Endothelial cell of umbilical vein (primary cell): ENCODE measurements at regions not wholly inside any gene's neighbourhood (a gene's known extent, or its start where the extent isn't known, plus 50 kb on each side); places are given as distances from the start of the nearest gene placed in this dataset.

Source experiments
- EZH2 ChIP-seq: IDR thresholded peaks from 2 replicates; pipeline ENCODE4 v1.6.1; 2012; ENCODE audit warnings: borderline replicate concordance, low read depth, mild to moderate bottlenecking, moderate library complexity, low read length, inconsistent platforms; ENCODE audit not compliant: severe bottlenecking
- MYC ChIP-seq: IDR thresholded peaks from one replicate; pipeline ENCODE4 v1.6.1; 2011; ENCODE audit warnings: mild to moderate bottlenecking, low read depth, low read length
- POLR2A ChIP-seq: IDR thresholded peaks from 2 replicates; pipeline ENCODE4 v1.6.1; 2012; ENCODE audit warnings: low read depth, mild to moderate bottlenecking, control low read depth, low read length
- POLR2AphosphoS5 ChIP-seq: IDR thresholded peaks from 2 replicates; pipeline ENCODE4 v1.6.1; 2012; ENCODE audit warnings: low read depth, mild to moderate bottlenecking, control low read depth, low read length, moderate library complexity; ENCODE audit not compliant: insufficient read depth
- TF ChIP-seq, protein P1 (sequence below), 2 donors: IDR thresholded peaks; 1 replicate in 1 of 2; 2 replicates in 1 of 2; pipeline ENCODE4 v1.5.1; 2011; ENCODE audit warnings: low read length in 2 of 2, mild to moderate bottlenecking in 2 of 2, moderate library complexity in 2 of 2, control low read depth in 1 of 2, inconsistent platforms in 1 of 2, low read depth in 1 of 2; ENCODE audit not compliant: insufficient read depth in 1 of 2; ENCODE audit errors: extremely low read depth in 1 of 2

DNA sequence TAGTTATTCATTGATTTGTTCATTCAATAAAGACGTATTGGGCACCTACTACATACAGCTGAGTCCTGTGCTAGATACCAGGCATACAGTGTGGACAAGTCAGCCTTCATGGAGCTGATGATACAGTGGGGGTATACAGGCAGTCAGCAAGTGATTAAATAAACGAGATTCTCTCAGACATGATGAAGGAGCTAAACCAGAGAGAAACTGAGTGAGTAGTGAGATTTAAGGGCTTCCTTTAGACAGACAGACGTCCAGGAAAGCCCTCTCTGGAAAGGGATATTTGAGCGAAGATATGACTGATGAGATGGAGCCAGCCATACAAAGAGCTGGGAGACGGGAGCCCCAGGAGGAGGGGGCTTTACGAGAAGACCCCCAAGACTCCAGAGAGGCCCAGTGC, 122.6 kb upstream of the MYCN start:
- TF ChIP-seq, protein P1, sequence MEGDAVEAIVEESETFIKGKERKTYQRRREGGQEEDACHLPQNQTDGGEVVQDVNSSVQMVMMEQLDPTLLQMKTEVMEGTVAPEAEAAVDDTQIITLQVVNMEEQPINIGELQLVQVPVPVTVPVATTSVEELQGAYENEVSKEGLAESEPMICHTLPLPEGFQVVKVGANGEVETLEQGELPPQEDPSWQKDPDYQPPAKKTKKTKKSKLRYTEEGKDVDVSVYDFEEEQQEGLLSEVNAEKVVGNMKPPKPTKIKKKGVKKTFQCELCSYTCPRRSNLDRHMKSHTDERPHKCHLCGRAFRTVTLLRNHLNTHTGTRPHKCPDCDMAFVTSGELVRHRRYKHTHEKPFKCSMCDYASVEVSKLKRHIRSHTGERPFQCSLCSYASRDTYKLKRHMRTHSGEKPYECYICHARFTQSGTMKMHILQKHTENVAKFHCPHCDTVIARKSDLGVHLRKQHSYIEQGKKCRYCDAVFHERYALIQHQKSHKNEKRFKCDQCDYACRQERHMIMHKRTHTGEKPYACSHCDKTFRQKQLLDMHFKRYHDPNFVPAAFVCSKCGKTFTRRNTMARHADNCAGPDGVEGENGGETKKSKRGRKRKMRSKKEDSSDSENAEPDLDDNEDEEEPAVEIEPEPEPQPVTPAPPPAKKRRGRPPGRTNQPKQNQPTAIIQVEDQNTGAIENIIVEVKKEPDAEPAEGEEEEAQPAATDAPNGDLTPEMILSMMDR (IDR thresholded peaks at IDR 0.05; ENCODE audit: extremely low read depth in 1 of 2, insufficient read depth in 1 of 2, low read depth in 1 of 2, low read length in 2 of 2): no peak
- TF ChIP-seq POLR2AphosphoS5: no peak
- TF ChIP-seq MYC: no peak
- no peak for TF ChIP-seq EZH2
- TF ChIP-seq POLR2A: no peak
